HFFc6 (cell line): ENCODE measurements at regions not wholly inside any gene's neighbourhood (a gene's known extent, or its start where the extent isn't known, plus 50 kb on each side); places are given as distances from the start of the nearest gene placed in this dataset.

ENCODE experiments used
- DNase-seq: peaks from one replicate; pipeline ENCODE4 v3.0.0-alpha.2; 2018
- H3K27ac Mint-ChIP-seq: 2 replicates; pipeline ENCODE4 v1.8.0; 2020; ENCODE audit warnings: mild to moderate bottlenecking, mixed read lengths
- H3K27me3 Mint-ChIP-seq: 2 replicates; pipeline ENCODE4 v1.8.0; 2021; ENCODE audit warnings: mild to moderate bottlenecking, moderate library complexity, mixed read lengths; ENCODE audit not compliant: insufficient read depth
- H3K36me3 Mint-ChIP-seq: 2 replicates; pipeline ENCODE4 v1.8.0; 2021; ENCODE audit warnings: low read depth, mixed read lengths
- H3K4me1 Mint-ChIP-seq: 2 replicates; pipeline ENCODE4 v1.8.0; 2020; ENCODE audit warnings: low read depth, mixed read lengths
- H3K4me3 Mint-ChIP-seq: 2 replicates; pipeline ENCODE4 v1.8.0; 2020; ENCODE audit warnings: mild to moderate bottlenecking, moderate library complexity, mixed read lengths
- H3K9me3 Mint-ChIP-seq: 2 replicates; pipeline ENCODE4 v1.8.0; 2020; ENCODE audit warnings: mild to moderate bottlenecking, mixed read lengths
- CTCF ChIP-seq: fragments of 200-600 bp; sonication (generic); IDR thresholded peaks from 2 replicates; pipeline ENCODE4 v1.5.0; 2021; ENCODE audit warnings: antibody characterized with exemption, mild to moderate bottlenecking

DNA sequence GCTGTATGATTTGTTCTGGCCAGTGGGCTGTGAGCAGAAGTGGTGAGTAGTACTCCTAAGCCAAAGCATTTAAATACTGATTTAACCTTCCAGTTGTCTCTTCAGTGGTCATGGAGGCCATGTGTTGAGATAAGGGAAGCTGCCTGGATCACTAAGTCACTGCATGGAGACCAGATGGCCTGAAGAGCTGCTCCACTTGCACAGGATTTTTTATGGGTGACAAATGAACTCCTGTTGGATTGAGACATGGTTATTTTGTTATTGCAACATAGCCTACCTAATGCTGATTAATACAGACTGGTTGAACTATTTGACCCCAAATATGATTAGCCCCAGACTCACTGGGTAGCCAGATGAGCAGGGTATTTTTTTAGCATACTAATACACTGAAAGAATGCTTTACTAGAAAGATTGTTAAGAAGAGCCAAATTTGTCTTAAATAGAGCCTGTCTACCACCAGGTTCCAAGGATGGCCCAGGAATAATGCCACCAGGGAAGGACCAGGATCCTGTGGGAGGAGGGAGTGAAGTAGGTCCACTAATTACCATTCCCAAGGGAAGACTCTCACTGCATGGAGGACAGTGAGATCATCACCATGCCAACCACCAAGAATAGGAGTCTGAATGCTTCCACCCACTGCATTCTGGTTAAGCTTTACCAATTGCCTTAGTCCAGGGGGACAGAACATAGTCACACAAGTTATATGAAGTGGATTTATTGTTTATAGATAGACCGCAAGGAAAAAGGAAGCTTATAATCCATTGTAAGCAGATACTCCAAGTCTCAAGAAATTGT is 187.4 kb upstream of the IRX6 start:
- H3K36me3 Mint-ChIP-seq = no peaks in the 10 kb centered on the region
- H3K4me1 Mint-ChIP-seq = no peaks in the 10 kb centered on the region
- no peak for DNase-seq
- H3K27ac Mint-ChIP-seq = no peak overlapping the region
- H3K4me3 Mint-ChIP-seq = no peak overlapping the region
- TF ChIP-seq CTCF = no peak
- H3K27me3 Mint-ChIP-seq = peaks cover 3% of the 10 kb centered on the region
- peaks cover 45% of the 10 kb centered on the region for H3K9me3 Mint-ChIP-seq

DNA sequence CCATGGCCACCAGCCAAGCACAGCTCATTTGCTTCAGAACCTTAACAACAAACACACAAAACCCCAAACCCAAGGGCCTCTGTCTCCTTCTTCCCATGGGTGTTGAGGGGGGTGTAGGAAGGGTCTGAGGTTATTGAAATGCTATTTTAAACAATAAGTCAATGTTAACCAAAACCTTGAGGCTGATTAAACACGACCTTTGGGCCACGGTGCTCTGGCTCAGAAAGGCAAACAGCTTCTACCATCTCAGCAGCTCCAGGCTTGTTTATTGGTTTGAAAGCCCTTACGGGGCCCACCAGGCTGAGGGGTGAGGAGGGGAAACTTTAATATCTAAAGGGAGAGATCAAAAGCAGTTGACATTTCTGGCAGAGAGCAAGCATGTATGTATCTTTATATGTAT is 185.7 kb upstream of the IRX6 start:
- TF ChIP-seq CTCF = no peak
- Mint-ChIP-seq H3K9me3 (peaks cover 39% of the 10 kb centered on the region), H3K27ac (no peak overlapping the region), H3K36me3 (no peaks in the 10 kb centered on the region), H3K4me1 (no peaks in the 10 kb centered on the region), H3K27me3 (peaks cover 3% of the 10 kb centered on the region), H3K4me3 (no peak overlapping the region)
- no peak for DNase-seq

- Mint-ChIP-seq H3K27ac (no peak overlapping the region), H3K36me3 (no peaks in the 10 kb centered on the region), H3K4me1 (no peaks in the 10 kb centered on the region), H3K27me3 (peaks cover 1% of the 10 kb centered on the region; the same call in 1 of the 2 replicates), H3K4me3 (no peak overlapping the region), H3K9me3 (peaks cover 26% of the 10 kb centered on the region)
- no peak for DNase-seq
- no peak for TF ChIP-seq CTCF
Measured at GRCh38 chr16:55142405-55142804, 181.6 kb upstream of the IRX6 start.

- Mint-ChIP-seq H3K4me3 (no peak overlapping the region), H3K27me3 (peaks cover 1% of the 10 kb centered on the region; the same call in 1 of the 2 replicates), H3K4me1 (no peaks in the 10 kb centered on the region), H3K36me3 (no peaks in the 10 kb centered on the region), H3K9me3 (peaks cover 20% of the 10 kb centered on the region; the same call in 1 of the 2 replicates), H3K27ac (no peak overlapping the region)
- no peak for TF ChIP-seq CTCF
- no peak for DNase-seq
Measured at GRCh38 chr16:55144651-55145050, 179.4 kb upstream of the IRX6 start.

DNA sequence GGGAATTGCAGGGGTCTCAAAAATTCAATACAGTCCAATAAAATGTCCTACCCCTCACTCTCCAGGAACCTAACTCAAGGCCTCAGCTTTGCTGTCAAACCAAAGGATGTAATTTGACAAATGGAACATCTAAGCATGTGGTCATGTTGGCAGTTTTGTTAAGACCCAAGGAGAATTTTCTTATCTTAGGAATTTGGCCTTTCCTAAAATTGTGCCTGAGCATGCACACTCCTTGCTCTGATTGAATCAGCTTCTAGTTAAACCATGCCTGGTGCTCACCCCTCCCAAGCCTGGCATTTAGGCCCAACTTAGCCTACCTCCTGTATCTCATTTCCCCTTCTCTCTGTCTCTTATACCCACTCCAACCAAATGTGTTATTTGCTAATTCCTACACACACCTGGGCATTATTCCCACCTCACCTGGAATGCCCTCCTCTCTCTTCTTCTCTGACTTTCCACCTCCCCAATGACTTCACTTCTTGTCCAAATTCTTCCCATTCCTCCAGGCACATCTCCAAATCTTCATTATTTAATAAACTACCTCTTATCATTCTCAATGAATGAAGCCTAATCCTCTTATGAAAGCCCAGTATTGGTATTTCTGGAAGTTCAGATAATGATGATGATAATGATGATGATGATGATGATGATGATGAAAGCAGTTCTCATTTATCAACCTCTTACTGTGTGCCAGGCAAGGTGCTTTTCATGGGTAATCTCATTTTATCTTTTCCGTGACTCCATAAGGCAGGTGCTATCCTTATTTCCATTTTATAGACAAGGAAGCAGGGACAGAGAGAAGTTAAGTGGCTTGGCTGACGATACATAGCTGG is 178.0 kb upstream of the IRX6 start:
- Mint-ChIP-seq H3K9me3 (peaks cover 20% of the 10 kb centered on the region; the same call in 1 of the 2 replicates), H3K27me3 (peaks cover 1% of the 10 kb centered on the region; the same call in 1 of the 2 replicates), H3K36me3 (no peaks in the 10 kb centered on the region), H3K27ac (no peak overlapping the region), H3K4me1 (no peaks in the 10 kb centered on the region), H3K4me3 (no peak overlapping the region)
- DNase-seq = no peak
- no peak for TF ChIP-seq CTCF
